SK-N-SH (cell line): ENCODE measurements at regions not wholly inside any gene's neighbourhood (a gene's known extent, or its start where the extent isn't known, plus 50 kb on each side); places are given as distances from the start of the nearest gene placed in this dataset.

ENCODE experiments used
- CTCF ChIA-PET: fragments of 300-600, 350-600 bp; formaldehyde crosslinking; extraction: SDS; loops from one replicate; lab custom pipeline; 2021; lab: Yijun Ruan, JAX
- POLR2A ChIA-PET: fragments of 350-600 bp; sonication (Branson Sonifier 250); formaldehyde crosslinking; extraction: SDS; loops from one replicate; lab custom pipeline; 2020; ENCODE audit warnings: antibody characterized with exemption, inconsistent platforms; lab: Yijun Ruan, JAX
- DNase-seq: peaks from one replicate; pipeline ENCODE4 v3.0.0; 2012
- H2AFZ ChIP-seq: fragments of 200-600 bp; sonication (generic); 2 replicates; pipeline ENCODE4 v1.8.1; 2016; ENCODE audit warnings: antibody characterized with exemption, mild to moderate bottlenecking, low read depth
- H3F3A ChIP-seq: fragments of 200-600 bp; sonication (generic); replicated peaks from 2 replicates; pipeline ENCODE3; 2016; ENCODE audit warnings: antibody characterized with exemption, mild to moderate bottlenecking; ENCODE audit not compliant: insufficient read depth
- H3K27ac ChIP-seq, 2 experiments: fragments of 200-500 bp in 1 of 2; fragments of 200-600 bp in 1 of 2; sonication (Bioruptor generic) in 1 of 2; sonication (generic), shearing (Covaris generic) in 1 of 2; 2 replicates each; pipeline versions ENCODE4 v1.5.1 to v1.6.1; 2014 to 2016; ENCODE audit warnings: low read depth in 2 of 2, inconsistent platforms in 1 of 2, low read length in 1 of 2, mild to moderate bottlenecking in 1 of 2, mixed read lengths in 1 of 2
- H3K27me3 ChIP-seq: fragments of 200-600 bp; sonication (generic), shearing (Covaris generic); 2 replicates; pipeline ENCODE4 v1.6.1; 2016; ENCODE audit warnings: mixed run types; ENCODE audit not compliant: insufficient read depth
- H3K36me3 ChIP-seq, 2 experiments: fragments of 200-500 bp in 1 of 2; fragments of 200-600 bp in 1 of 2; sonication (Bioruptor generic) in 1 of 2; sonication (generic) in 1 of 2; replicated peaks in 1 of 2; 2 replicates each; pipeline versions ENCODE3 to v1.5.1; 2014 to 2016; ENCODE audit warnings: low read length in 1 of 2, mild to moderate bottlenecking in 1 of 2; ENCODE audit not compliant: insufficient read depth in 2 of 2, control insufficient read depth in 1 of 2
- H3K4me1 ChIP-seq, 2 experiments: fragments of 200-500 bp in 1 of 2; fragments of 200-600 bp in 1 of 2; sonication (Bioruptor generic) in 1 of 2; sonication (generic), shearing (Covaris generic) in 1 of 2; 2 replicates each; pipeline versions ENCODE4 v1.5.1 to v1.6.1; 2014 to 2016; ENCODE audit warnings: low read depth in 1 of 2, low read length in 1 of 2, mixed run types in 1 of 2; ENCODE audit not compliant: insufficient read depth in 2 of 2, control insufficient read depth in 1 of 2
- H3K4me2 ChIP-seq: fragments of 200-600 bp; sonication (generic), shearing (Covaris generic); 2 replicates; pipeline ENCODE4 v1.6.1; 2017; ENCODE audit warnings: mixed run types
- H3K4me3 ChIP-seq, 2 experiments: fragments of 200-500 bp in 1 of 2; fragments of 200-600 bp in 1 of 2; sonication (Bioruptor generic) in 1 of 2; sonication (generic), shearing (Covaris generic) in 1 of 2; 2 replicates each; pipeline versions ENCODE4 v1.5.1 to v1.8.1; 2014 to 2016; ENCODE audit warnings: low read depth in 2 of 2, inconsistent platforms in 1 of 2, low read length in 1 of 2, mild to moderate bottlenecking in 1 of 2, mixed read lengths in 1 of 2, moderate library complexity in 1 of 2
- H3K79me2 ChIP-seq: fragments of 200-600 bp; sonication (generic); 2 replicates; pipeline ENCODE4 v1.8.1; 2017; ENCODE audit warnings: mild to moderate bottlenecking; ENCODE audit not compliant: insufficient read depth
- H3K9ac ChIP-seq: fragments of 200-600 bp; sonication (generic); 2 replicates; pipeline ENCODE4 v1.6.1; 2017; ENCODE audit warnings: mixed run types
- H3K9me2 ChIP-seq: fragments of 200-600 bp; sonication (generic); 2 replicates; pipeline ENCODE4 v1.6.1; 2017; ENCODE audit warnings: mixed run types
- H3K9me3 ChIP-seq: fragments of 200-600 bp; sonication (generic); 2 replicates; pipeline ENCODE4 v1.6.1; 2017; ENCODE audit warnings: mixed run types, mild to moderate bottlenecking, moderate library complexity
- H4K20me1 ChIP-seq: fragments of 200-600 bp; sonication (generic); 2 replicates; pipeline ENCODE4 v1.6.1; 2017; ENCODE audit warnings: mild to moderate bottlenecking, mixed run types; ENCODE audit not compliant: insufficient read depth
- CHD2 ChIP-seq: fragments of 150-350 bp; IDR thresholded peaks from 2 replicates; pipeline ENCODE4 v1.6.1; 2018; ENCODE audit warnings: low read length; ENCODE audit not compliant: partially characterized antibody
- EZH2phosphoT487 ChIP-seq: fragments of 200-600 bp; sonication (generic); IDR thresholded peaks from 2 replicates; pipeline ENCODE4 v1.6.1; 2017; ENCODE audit warnings: low read depth, mixed run types, mild to moderate bottlenecking, antibody characterized with exemption, moderate library complexity, borderline replicate concordance
- FOSL2 ChIP-seq: IDR thresholded peaks from 2 replicates; pipeline ENCODE4 v1.4.0; 2012; ENCODE audit warnings: low read depth, mild to moderate bottlenecking, moderate library complexity, borderline replicate concordance
- FOXJ3 ChIP-seq: sonication (generic); formaldehyde crosslinking; IDR thresholded peaks from 2 replicates; pipeline ENCODE4 v1.5.1; 2020; ENCODE audit warnings: mild to moderate bottlenecking, missing genetic modification reagents
- GATA2 ChIP-seq: sonication (generic); formaldehyde crosslinking; IDR thresholded peaks from 2 replicates; pipeline ENCODE4 v1.5.0; 2020; ENCODE audit warnings: mild to moderate bottlenecking, missing genetic modification reagents
- IRF3 ChIP-seq: fragments of 150-350 bp; IDR thresholded peaks from 2 replicates; pipeline ENCODE4 v1.6.1; 2016; ENCODE audit warnings: mild to moderate bottlenecking, low read depth, low read length
- JUND ChIP-seq: IDR thresholded peaks from 2 replicates; pipeline ENCODE4 v1.4.0; 2012
- MEF2A ChIP-seq: IDR thresholded peaks from 2 replicates; pipeline ENCODE4 v1.4.0; 2012; ENCODE audit warnings: low read depth, borderline replicate concordance
- MXI1 ChIP-seq: IDR thresholded peaks from 2 replicates; pipeline ENCODE4 v1.6.1; 2012; ENCODE audit warnings: mild to moderate bottlenecking, low read depth, low read length, improper control_type of control experiment
- NFIC ChIP-seq: IDR thresholded peaks from 2 replicates; pipeline ENCODE4 v1.4.0; 2012; ENCODE audit warnings: borderline replicate concordance
- NRF1 ChIP-seq: IDR thresholded peaks from 2 replicates; pipeline ENCODE4 v1.6.1; 2012; ENCODE audit warnings: low read depth, mild to moderate bottlenecking, low read length
- POLR2AphosphoS5 ChIP-seq: IDR thresholded peaks from 2 replicates; pipeline ENCODE4 v1.6.1; 2012; ENCODE audit warnings: low read depth, low read length
- RAD21 ChIP-seq: IDR thresholded peaks from 2 replicates; pipeline ENCODE4 v1.6.1; 2012; ENCODE audit warnings: mild to moderate bottlenecking, low read length
- REST ChIP-seq: IDR thresholded peaks from 2 replicates; pipeline ENCODE4 v1.6.1; 2012; ENCODE audit warnings: mild to moderate bottlenecking, low read depth, low read length, moderate library complexity
- RXRA ChIP-seq: IDR thresholded peaks from 2 replicates; pipeline ENCODE4 v1.4.0; 2012; ENCODE audit warnings: low read depth, mild to moderate bottlenecking, borderline replicate concordance
- SIN3A ChIP-seq: IDR thresholded peaks from 2 replicates; pipeline ENCODE4 v1.6.1; 2012; ENCODE audit warnings: low read depth, mild to moderate bottlenecking, low read length, moderate library complexity, borderline replicate concordance
- SMC3 ChIP-seq: IDR thresholded peaks from 2 replicates; pipeline ENCODE4 v1.6.1; 2012; ENCODE audit warnings: low read depth, low read length, improper control_type of control experiment
- TAF1 ChIP-seq: IDR thresholded peaks from 2 replicates; pipeline ENCODE4 v1.6.1; 2012; ENCODE audit warnings: low read depth, mild to moderate bottlenecking, low read length, moderate library complexity, borderline replicate concordance
- TCF12 ChIP-seq: IDR thresholded peaks from 2 replicates; pipeline ENCODE4 v1.4.0; 2012
- TEAD4 ChIP-seq: IDR thresholded peaks from 2 replicates; pipeline ENCODE4 v1.4.0; 2012; ENCODE audit warnings: mild to moderate bottlenecking, borderline replicate concordance; ENCODE audit not compliant: insufficient read depth
- USF1 ChIP-seq: IDR thresholded peaks from 2 replicates; pipeline ENCODE4 v1.4.0; 2012; ENCODE audit warnings: low read depth, borderline replicate concordance
- USF2 ChIP-seq: fragments of 150-350 bp; IDR thresholded peaks from 2 replicates; pipeline ENCODE4 v1.6.1; 2017; ENCODE audit warnings: antibody characterized with exemption, low read length, low read depth, borderline replicate concordance
- WGBS: methylation state at CpG from one replicate; pipeline ENCODE4 v1.1.6; 2017; ENCODE audit warnings: low lambda C conversion rate; 5-methylcytosine and 5-hydroxymethylcytosine counted together

GRCh38 chr6:100268326-100268725, 196.4 kb downstream of the SIM1 start:
- CTCF ChIA-PET = no interaction called here
- WGBS = 64% methylated on average over 4 of the region's 4 CpGs
- H3K79me2 ChIP-seq = no peaks in the 10 kb centered on the region
- no peak overlapping the region for H3K4me2 ChIP-seq
- H4K20me1 ChIP-seq = no peaks in the 10 kb centered on the region
- no peak overlapping the region for H2AFZ ChIP-seq
- H3F3A ChIP-seq = peaks cover 13% of the 10 kb centered on the region
- TF ChIP-seq JUND (no peak), FOSL2 (no peak), MEF2A (no peak), SMC3 (no peak), NRF1 (no peak), MXI1 (no peak), CHD2 (no peak), USF1 (no peak), POLR2AphosphoS5 (no peak), FOXJ3 (no peak), EZH2phosphoT487 (no peak), TCF12 (no peak), USF2 (no peak), TEAD4 (no peak), NFIC (no peak), RXRA (no peak)
- no peaks in the 10 kb centered on the region for H3K9me3 ChIP-seq
- H3K4me3 ChIP-seq = no peak overlapping the region
- no peak overlapping the region for H3K27ac ChIP-seq
- POLR2A ChIA-PET = no interaction called here
- DNase-seq = no peak
- no peak overlapping the region for H3K9ac ChIP-seq
- no peaks in the 10 kb centered on the region for H3K9me2 ChIP-seq
- H3K27me3 ChIP-seq = no peaks in the 10 kb centered on the region
- no peaks in the 10 kb centered on the region for H3K36me3 ChIP-seq
- H3K4me1 ChIP-seq = peaks cover 0 to 13% of the 10 kb centered on the region in 2 experiments; a peak in 2 of 4 replicates

GRCh38 chr6:100267721-100268123, 197.0 kb downstream of the SIM1 start:
- CTCF ChIA-PET = no interaction called here
- TF ChIP-seq USF2 = no peak
- TF ChIP-seq GATA2 (CRISPR knock-in tag) = no peak
- no peak for TF ChIP-seq TCF12
- no peak for TF ChIP-seq REST
- no peak for TF ChIP-seq CHD2
- TF ChIP-seq SIN3A = no peak
- no peak for TF ChIP-seq RAD21
- TF ChIP-seq TAF1 = no peak
- no peak for TF ChIP-seq JUND
- no peak for TF ChIP-seq IRF3

More at GRCh38 chr6:100267721-100268123, 197.0 kb downstream of the SIM1 start:
- Histone ChIP-seq H3K79me2 (no peaks in the 10 kb centered on the region), H3K4me3 (no peak overlapping the region), H3K27ac (no peak overlapping the region; a peak in 1 of 4 replicates), H3K4me2 (no peak overlapping the region), H3K4me1 (peaks cover 0 to 13% of the 10 kb centered on the region in 2 experiments; a peak in 2 of 4 replicates), H3K9me3 (no peaks in the 10 kb centered on the region), H3F3A (peaks cover 13% of the 10 kb centered on the region), H3K36me3 (no peaks in the 10 kb centered on the region), H3K9ac (no peak overlapping the region), H2AFZ (no peak overlapping the region), H4K20me1 (no peaks in the 10 kb centered on the region), H3K9me2 (no peaks in the 10 kb centered on the region), H3K27me3 (no peaks in the 10 kb centered on the region)
- POLR2A ChIA-PET = no interaction called here
- no peak for DNase-seq
- 33% methylated on average over 1 of the region's 1 CpG for WGBS
